ENCODE measurements at regions not wholly inside any gene's neighbourhood (a gene's known extent, or its start where the extent isn't known, plus 50 kb on each side); places are given as distances from the start of the nearest gene placed in this dataset.

DNA sequence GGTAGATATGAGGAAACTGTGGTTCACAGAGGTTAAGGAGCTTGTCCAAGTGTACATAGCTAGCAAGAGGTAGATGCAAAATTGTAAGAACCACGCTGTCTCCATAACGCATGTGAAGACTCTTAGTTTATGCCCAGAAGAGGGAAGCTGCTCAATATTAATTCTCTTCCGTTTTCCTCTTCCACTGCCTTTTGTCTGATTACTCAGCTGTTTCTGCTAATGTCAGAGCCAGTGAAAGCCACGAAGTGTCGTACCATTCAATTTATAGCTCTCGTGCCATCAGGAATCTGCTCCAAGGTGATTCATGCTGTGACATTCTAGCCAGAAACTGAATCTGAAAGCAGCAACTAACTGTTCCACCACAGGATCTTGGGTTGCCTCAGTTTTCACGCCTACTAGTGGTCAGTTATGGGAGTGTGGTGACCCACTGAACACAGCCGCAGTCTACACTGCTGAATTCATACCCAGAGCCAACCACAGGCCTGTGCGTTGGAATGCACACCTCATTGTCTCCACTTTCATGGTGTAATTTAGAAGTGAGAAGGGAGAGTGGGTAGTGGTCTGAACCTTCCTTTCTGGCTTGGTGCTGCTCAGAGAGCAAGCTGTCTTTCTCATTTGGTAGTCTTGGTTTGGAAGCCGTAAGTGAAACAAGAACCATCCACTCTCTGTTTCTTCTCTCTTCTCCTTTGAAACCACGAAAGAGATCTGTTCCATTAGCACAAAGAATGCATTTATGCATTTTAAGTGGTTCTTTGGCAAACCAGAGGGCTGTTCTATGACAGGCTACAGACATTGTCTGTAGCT lies 74.2 kb upstream of the NAP1L1 start:
- Histone ChIP-seq H3K56ac (ENCODE audit: extremely low read depth, insufficient read depth, low read length) (no peak overlapping the region), H4K91ac (ENCODE audit: insufficient read depth, low read depth, low read length) (peak overlapping the region; percentile 39), H3K9me3 (ENCODE audit: control insufficient read depth, insufficient read depth, low read length) (no peaks in the 10 kb centered on the region), H2BK5ac (ENCODE audit: low read depth, low read length, poor library complexity, severe bottlenecking) (peak overlapping the region; percentile 2), H3K4me2 (ENCODE audit: low read depth, low read length) (peak overlapping the region; percentile 35; the same call in 1 of the 2 replicates), H3K14ac (replicated peaks; ENCODE audit: low read depth, low read length) (peak overlapping the region; percentile 42; the same call in 1 of the 2 replicates), H3K18ac (ENCODE audit: low read depth, low read length) (peak overlapping the region; percentile 16; the same call in 1 of the 2 replicates), H3K4me3 (ENCODE audit: insufficient read depth, low read depth, low read length) (no peak overlapping the region), H3K79me1 (ENCODE audit: low read depth in 1 of 2, low read length in 2 of 2) (no peaks in the 10 kb centered on the region), H2AFZ (replicated peaks; ENCODE audit: low read length, poor library complexity) (peak overlapping the region; percentile 15), H4K8ac (ENCODE audit: low read depth in 2 of 2, low read length in 2 of 2) (peak overlapping the region in 1 of 2 experiments; percentile 23; a peak in 1 of 4 replicates), H2AK9ac (replicated peaks; ENCODE audit: low read depth, low read length, poor library complexity) (peak overlapping the region; percentile 11), H2BK20ac (ENCODE audit: low read depth, low read length) (peak overlapping the region; percentile 54), H3K4me1 (ENCODE audit: control insufficient read depth, insufficient read depth, low read length) (peaks cover 5% of the 10 kb centered on the region; the same call in 1 of the 2 replicates), H4K20me1 (ENCODE audit: insufficient read depth, low read length) (no peaks in the 10 kb centered on the region), H3K9ac (ENCODE audit: low read depth, low read length) (no peak overlapping the region), H2AK5ac (ENCODE audit: low read depth, low read length) (0 out of 2 replicates have a peak overlapping the region, but pooled peaks have one; percentile 35), H3K27ac (ENCODE audit: insufficient read depth, low read length) (no peak overlapping the region), H3K27me3 (ENCODE audit: control insufficient read depth, insufficient read depth, low read length) (no peaks in the 10 kb centered on the region), H2BK120ac (ENCODE audit: low read depth, low read length) (peak overlapping the region; percentile 50; the same call in 1 of the 2 replicates), H2BK15ac (ENCODE audit: low read depth, low read length) (peak overlapping the region; percentile 2; the same call in 1 of the 3 replicates), H3K23ac (ENCODE audit: low read depth, low read length) (no peak overlapping the region), H3K36me3 (ENCODE audit: control insufficient read depth, insufficient read depth, low read length) (no peaks in the 10 kb centered on the region), H3K4ac (ENCODE audit: low read depth, low read length) (peak overlapping the region; percentile 18; the same call in 1 of the 2 replicates), H4K5ac (ENCODE audit: low read depth, low read length) (no peak overlapping the region; the same call in 1 of the 2 replicates), H3K9me1 (ENCODE audit: insufficient read depth, low read length) (peaks cover 3% of the 10 kb centered on the region)
- CTCF ChIA-PET: interaction anchor here (0.5 to 2.1 kb wide), 14 partner anchors 12 to 639 kb away, joined by 3 to 7 read pairs (median 4); partner anchors contain the start of gene BBS10
- ATAC-seq (ENCODE audit: low read depth) (peak; percentile 97), DNase-seq (peak; percentile 84)
- POLR2A ChIA-PET (ENCODE audit: unreplicated experiment): interaction anchor here (0.6 kb wide), 1 partner anchor 103 kb away, joined by 3 read pairs; no protein-coding TSS in a partner anchor
- WGBS, 2 experiments (ENCODE audit: extremely low coverage in 2 of 2, insufficient read length in 1 of 2): 44% methylated on average over 6 of the region's 11 CpGs; no CpG with 5 or more reads in 1 of the 2 experiments
- in situ Hi-C loops (cut with MboI; ENCODE audit: low sequenced_read_pairs): no loop called here
- intact Hi-C loops (cut with micrococcal nuclease): loop anchor here (1.0 to 2.0 kb wide), 2 partner anchors 74 to 189 kb away; partner anchors contain the start of gene NAP1L1
- dilution Hi-C loops (cut with HindIII; ENCODE audit: low sequenced_read_pairs, unreplicated experiment): no loop called here
- BruUV-seq (replicated peaks): no TSS peak
- TF ChIP-seq, protein P1, sequence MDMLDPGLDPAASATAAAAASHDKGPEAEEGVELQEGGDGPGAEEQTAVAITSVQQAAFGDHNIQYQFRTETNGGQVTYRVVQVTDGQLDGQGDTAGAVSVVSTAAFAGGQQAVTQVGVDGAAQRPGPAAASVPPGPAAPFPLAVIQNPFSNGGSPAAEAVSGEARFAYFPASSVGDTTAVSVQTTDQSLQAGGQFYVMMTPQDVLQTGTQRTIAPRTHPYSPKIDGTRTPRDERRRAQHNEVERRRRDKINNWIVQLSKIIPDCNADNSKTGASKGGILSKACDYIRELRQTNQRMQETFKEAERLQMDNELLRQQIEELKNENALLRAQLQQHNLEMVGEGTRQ (IDR thresholded peaks at IDR 0.05; ENCODE audit: low read depth, low read length): no peak
- TF ChIP-seq RCOR1 (IDR thresholded peaks at IDR 0.05; ENCODE audit: insufficient replicate concordance, low read length): peak; percentile 52
- peak; percentile 70 for TF ChIP-seq RAD21 (IDR thresholded peaks at IDR 0.05; ENCODE audit: low read length)
- no peak for TF ChIP-seq NFE2L2 (IDR thresholded peaks at IDR 0.05; ENCODE audit: low read depth, low read length)
- no peak for TF ChIP-seq MAZ (IDR thresholded peaks at IDR 0.05; ENCODE audit: borderline replicate concordance, low read depth, low read length)
- TF ChIP-seq CHD1 (IDR thresholded peaks at IDR 0.05; ENCODE audit: low read depth, low read length): no peak
- TF ChIP-seq MXI1 (IDR thresholded peaks at IDR 0.05; ENCODE audit: borderline replicate concordance, low read depth, low read length): no peak
- peak; percentile 54 for TF ChIP-seq SMC3 (IDR thresholded peaks at IDR 0.05; ENCODE audit: low read depth, low read length)
- TF ChIP-seq CEBPB (IDR thresholded peaks at IDR 0.05; ENCODE audit: low read depth, low read length): no peak
- no peak for TF ChIP-seq POLR2A (IDR thresholded peaks at IDR 0.05; ENCODE audit: low read depth, low read length)
- TF ChIP-seq MAFK (IDR thresholded peaks at IDR 0.05; ENCODE audit: low read depth, low read length): peak; percentile 52; the same call in 1 of the 2 replicates
- TF ChIP-seq, protein P2, sequence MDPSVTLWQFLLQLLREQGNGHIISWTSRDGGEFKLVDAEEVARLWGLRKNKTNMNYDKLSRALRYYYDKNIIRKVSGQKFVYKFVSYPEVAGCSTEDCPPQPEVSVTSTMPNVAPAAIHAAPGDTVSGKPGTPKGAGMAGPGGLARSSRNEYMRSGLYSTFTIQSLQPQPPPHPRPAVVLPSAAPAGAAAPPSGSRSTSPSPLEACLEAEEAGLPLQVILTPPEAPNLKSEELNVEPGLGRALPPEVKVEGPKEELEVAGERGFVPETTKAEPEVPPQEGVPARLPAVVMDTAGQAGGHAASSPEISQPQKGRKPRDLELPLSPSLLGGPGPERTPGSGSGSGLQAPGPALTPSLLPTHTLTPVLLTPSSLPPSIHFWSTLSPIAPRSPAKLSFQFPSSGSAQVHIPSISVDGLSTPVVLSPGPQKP (IDR thresholded peaks at IDR 0.05; ENCODE audit: borderline replicate concordance, low read depth, low read length): no peak
- peak; percentile 93 for TF ChIP-seq BHLHE40 (IDR thresholded peaks at IDR 0.05; ENCODE audit: low read depth, low read length)
- peak; percentile 18; the same call in 1 of the 2 replicates for TF ChIP-seq FOS (IDR thresholded peaks at IDR 0.05; ENCODE audit: low read depth, low read length)
